ENCODE measurements at regions not wholly inside any gene's neighbourhood (a gene's known extent, or its start where the extent isn't known, plus 50 kb on each side); places are given as distances from the start of the nearest gene placed in this dataset.

DNA sequence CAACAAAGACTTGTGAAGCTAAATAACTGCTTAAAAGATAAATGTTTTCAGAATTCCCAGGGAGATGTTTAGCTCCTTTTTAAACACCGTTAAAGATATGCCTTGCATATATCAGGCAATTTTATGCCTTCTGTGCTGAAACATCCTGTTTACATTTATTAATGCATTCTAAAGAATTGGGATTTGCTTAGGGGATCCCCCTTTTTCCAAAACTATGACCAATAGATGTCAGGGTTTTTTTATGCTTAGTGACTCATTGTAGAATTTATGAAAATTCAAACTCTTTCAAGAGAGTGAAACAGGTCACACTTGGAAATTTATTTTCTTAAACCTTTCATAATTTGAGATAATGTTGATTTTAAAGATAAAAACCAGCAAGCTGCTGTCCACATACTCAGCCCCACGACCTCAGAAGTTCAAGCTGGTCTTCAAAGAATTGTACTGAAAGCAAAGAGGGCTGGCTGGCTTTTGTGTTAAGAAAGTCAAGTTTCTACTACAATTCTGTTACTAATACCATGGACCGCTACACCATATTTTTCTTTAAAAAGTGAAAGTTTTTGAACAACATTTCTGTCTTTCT, 411.8 kb downstream of the ETV1 start:
- no peak for TF ChIP-seq CTCF (IDR thresholded peaks at IDR 0.05)
- H3K27me3 ChIP-seq (ENCODE audit: low read depth): no peaks in the 10 kb centered on the region
- intact Hi-C loops (cut with DNase I): no loop called here
- H3K4me1 ChIP-seq: no peaks in the 10 kb centered on the region
- no peak for DNase-seq
- ATAC-seq: no peak
- no peaks in the 10 kb centered on the region for H3K36me3 ChIP-seq
- no peak overlapping the region for H3K27ac ChIP-seq
- H3K9me3 ChIP-seq: no peaks in the 10 kb centered on the region
- H3K4me3 ChIP-seq: no peak overlapping the region

DNA sequence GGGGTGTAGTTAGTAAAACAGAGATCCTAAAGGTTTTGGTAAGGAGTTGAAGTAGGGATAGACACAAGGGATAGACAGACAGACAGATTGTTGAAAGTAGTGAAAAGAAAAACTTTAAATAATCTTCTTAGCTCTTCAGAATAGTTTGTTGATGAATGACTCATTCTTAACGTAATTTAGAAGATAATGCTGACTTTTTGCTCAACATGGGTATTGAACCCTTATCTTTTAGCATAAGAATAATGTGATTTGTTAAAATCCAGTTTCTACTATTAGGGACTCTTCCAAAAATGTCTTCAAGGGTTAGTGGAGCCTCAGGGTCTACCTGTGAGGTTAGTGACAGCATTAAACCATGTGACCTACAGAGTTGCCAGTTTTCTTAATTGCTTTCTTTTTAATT, 411.2 kb downstream of the ETV1 start:
- no peaks in the 10 kb centered on the region for H3K36me3 ChIP-seq
- H3K27ac ChIP-seq: no peak overlapping the region
- H3K9me3 ChIP-seq: no peaks in the 10 kb centered on the region
- H3K4me1 ChIP-seq: no peaks in the 10 kb centered on the region
- intact Hi-C loops (cut with DNase I): no loop called here
- H3K4me3 ChIP-seq: no peak overlapping the region
- H3K27me3 ChIP-seq (ENCODE audit: low read depth): no peaks in the 10 kb centered on the region
- DNase-seq (no peak), ATAC-seq (no peak)
- TF ChIP-seq CTCF (IDR thresholded peaks at IDR 0.05): no peak

DNA sequence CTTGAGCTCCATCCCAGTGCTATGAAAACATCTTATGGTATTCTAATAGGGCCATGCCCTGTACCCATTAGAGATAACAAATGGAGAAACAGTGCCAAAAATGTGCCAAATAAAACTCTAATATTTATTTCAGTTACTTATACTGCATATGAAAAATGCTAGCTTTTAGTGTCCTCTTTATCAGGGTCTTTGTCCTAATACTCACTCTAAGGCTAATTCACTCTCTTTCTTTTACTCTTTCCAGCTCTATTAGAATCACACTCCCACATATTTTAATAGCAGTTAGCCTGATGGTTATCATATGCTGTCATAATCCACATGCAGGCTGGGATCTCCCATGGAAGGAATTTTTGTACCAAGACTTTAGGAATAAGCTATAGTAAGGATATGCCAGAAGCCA, 408.4 kb downstream of the ETV1 start:
- intact Hi-C loops (cut with DNase I): no loop called here
- no peak overlapping the region for H3K4me3 ChIP-seq
- no peak overlapping the region for H3K27ac ChIP-seq
- ATAC-seq: no peak
- H3K9me3 ChIP-seq: no peaks in the 10 kb centered on the region
- DNase-seq: no peak
- H3K27me3 ChIP-seq (ENCODE audit: low read depth): no peaks in the 10 kb centered on the region
- no peaks in the 10 kb centered on the region for H3K4me1 ChIP-seq
- H3K36me3 ChIP-seq: no peaks in the 10 kb centered on the region
- no peak for TF ChIP-seq CTCF (IDR thresholded peaks at IDR 0.05)

DNA sequence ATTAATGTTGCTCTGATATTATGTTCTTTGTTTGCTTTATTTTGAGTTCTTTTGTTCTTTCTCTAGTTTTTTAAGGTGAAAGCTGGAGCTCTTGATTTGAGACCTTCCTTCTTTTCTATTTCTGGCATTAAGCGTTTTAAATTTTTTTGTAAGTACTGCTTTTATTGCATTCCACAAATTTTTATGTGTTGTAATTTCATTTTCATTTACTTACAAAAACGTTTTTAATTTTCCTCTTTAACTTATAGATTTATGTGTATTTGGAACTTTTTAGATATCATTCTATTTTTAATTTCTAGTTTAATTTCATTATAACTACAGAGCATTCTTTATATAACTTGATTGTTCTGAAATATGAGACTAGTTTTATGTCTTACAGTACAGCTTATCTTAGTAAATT, 395.6 kb downstream of the ETV1 start:
- no peaks in the 10 kb centered on the region for H3K9me3 ChIP-seq
- DNase-seq (no peak), ATAC-seq (no peak)
- intact Hi-C loops (cut with DNase I): no loop called here
- no peak overlapping the region for H3K27ac ChIP-seq
- no peaks in the 10 kb centered on the region for H3K36me3 ChIP-seq
- H3K4me1 ChIP-seq: no peaks in the 10 kb centered on the region
- no peak for TF ChIP-seq CTCF (IDR thresholded peaks at IDR 0.05)
- H3K4me3 ChIP-seq: no peak overlapping the region
- no peaks in the 10 kb centered on the region for H3K27me3 ChIP-seq (ENCODE audit: low read depth)

DNA sequence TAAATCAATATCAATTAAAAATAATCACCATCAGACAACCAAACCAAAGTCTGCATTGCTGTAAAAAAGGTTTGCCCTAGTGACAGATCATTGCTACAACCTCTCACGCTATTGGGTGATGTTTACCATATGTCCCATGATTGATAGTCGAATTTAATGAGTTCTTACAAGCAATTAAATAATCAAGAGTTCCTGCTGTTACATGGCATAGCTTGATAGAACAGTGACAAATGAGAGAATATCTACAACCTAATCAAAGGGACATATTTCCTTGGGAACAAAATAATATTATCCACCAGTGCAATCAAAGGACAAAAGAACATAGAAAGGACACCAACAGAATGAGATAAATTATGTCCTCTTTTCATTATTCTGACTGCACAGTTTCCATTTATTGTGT, 387.4 kb downstream of the ETV1 start:
- no peaks in the 10 kb centered on the region for H3K36me3 ChIP-seq
- H3K4me3 ChIP-seq: no peak overlapping the region
- no peaks in the 10 kb centered on the region for H3K9me3 ChIP-seq
- no peak overlapping the region for H3K27ac ChIP-seq
- intact Hi-C loops (cut with DNase I): no loop called here
- ATAC-seq: no peak
- DNase-seq: no peak
- H3K27me3 ChIP-seq (ENCODE audit: low read depth): no peaks in the 10 kb centered on the region
- no peak for TF ChIP-seq CTCF (IDR thresholded peaks at IDR 0.05)
- H3K4me1 ChIP-seq: no peaks in the 10 kb centered on the region

- Histone ChIP-seq H3K27ac (no peak overlapping the region), H3K9me3 (no peaks in the 10 kb centered on the region), H3K4me1 (no peaks in the 10 kb centered on the region), H3K36me3 (no peaks in the 10 kb centered on the region), H3K4me3 (no peak overlapping the region), H3K27me3 (ENCODE audit: low read depth) (no peaks in the 10 kb centered on the region)
- intact Hi-C loops (cut with DNase I): no loop called here
- no peak for DNase-seq
- no peak for TF ChIP-seq CTCF (IDR thresholded peaks at IDR 0.05)
- no peak for ATAC-seq
Measured at GRCh38 chr7:13603016-13603415, 386.4 kb downstream of the ETV1 start.

Data from lower lobe of right lung (tissue), 2 donors.